HCT116 (cell line): ENCODE measurements at regions not wholly inside any gene's neighbourhood (a gene's known extent, or its start where the extent isn't known, plus 50 kb on each side); places are given as distances from the start of the nearest gene placed in this dataset.

Experiments
- ATAC-seq: fragments of 200-7000 bp; cut with Tn5 transposase; 2 replicates; pipeline ENCODE4 v1.9.1; 2020; ENCODE audit warnings: mild to moderate bottlenecking, moderate library complexity
- BruUV-seq: library from RNA; stranded (reverse); fragments of 400-500 nt; replicated peaks from 2 replicates; lab custom pipeline; 2021; lab: Mats Ljungman, UMichigan
- CTCF ChIA-PET: fragments of 300-600 bp; sonication (Branson Sonifier 250); formaldehyde crosslinking; loops from one replicate; lab custom pipeline; 2021; ENCODE audit warnings: antibody characterized with exemption; lab: Charles Lee
- POLR2A ChIA-PET: fragments of 300-600, 350-600 bp; sonication (Branson Sonifier 250); formaldehyde crosslinking; loops from one replicate; lab custom pipeline; 2021; ENCODE audit warnings: antibody characterized with exemption; lab: Charles Lee
- RAD21 ChIA-PET, 2 experiments: fragments of 300-600 bp; sonication (Branson Sonifier 250); formaldehyde crosslinking; loops; one replicate each; lab custom pipeline; 2023; ENCODE audit warnings: low total read pairs in 2 of 2; ENCODE audit not compliant: uncharacterized antibody in 2 of 2, unreplicated experiment in 2 of 2, low non-redundant PET in 1 of 2; lab: Charles Lee
- DNase-seq: peaks from one replicate; pipeline ENCODE4 v3.0.0-alpha.2; 2010; ENCODE audit warnings: low read depth, low spot score
- H2AFZ ChIP-seq: fragments of 200-600 bp; shearing (Covaris generic), sonication (generic); 2 replicates; pipeline ENCODE4 v1.6.1; 2017; ENCODE audit warnings: low read depth, mixed run types, mixed read lengths, antibody characterized with exemption, low read length; ENCODE audit not compliant: poor library complexity, severe bottlenecking
- H3K27ac ChIP-seq: 2 replicates; pipeline ENCODE4 v1.5.1; 2012; ENCODE audit warnings: low read depth, low read length
- H3K27me3 ChIP-seq: fragments of 200-600 bp; sonication (generic); 2 replicates; pipeline ENCODE4 v1.6.1; 2016; ENCODE audit warnings: mixed run types, low read length, mixed read lengths; ENCODE audit not compliant: insufficient read depth
- H3K36me3 ChIP-seq, 2 experiments: fragments of 200-500 bp in 1 of 2; fragments of 200-600 bp in 1 of 2; sonication (Bioruptor generic) in 1 of 2; sonication (generic) in 1 of 2; 2 replicates each; pipeline versions ENCODE4 v1.5.1 to v1.6.1; 2014 to 2016; ENCODE audit warnings: low read length in 2 of 2, inconsistent platforms in 1 of 2, mixed read lengths in 1 of 2, mixed run types in 1 of 2; ENCODE audit not compliant: insufficient read depth in 2 of 2, control insufficient read depth in 1 of 2
- H3K4me1 ChIP-seq, 2 experiments: fragments of 200-600 bp in 1 of 2; sonication (generic) in 1 of 2; 2 replicates each; pipeline versions ENCODE4 v1.5.1 to v1.6.1; 2012 to 2017; ENCODE audit warnings: low read length in 2 of 2, inconsistent platforms in 1 of 2, mild to moderate bottlenecking in 1 of 2, mixed read lengths in 1 of 2, mixed run types in 1 of 2, moderate library complexity in 1 of 2; ENCODE audit not compliant: insufficient read depth in 2 of 2, control insufficient read depth in 1 of 2
- H3K4me2 ChIP-seq: fragments of 200-600 bp; sonication (generic); 2 replicates; pipeline ENCODE4 v1.6.1; 2017; ENCODE audit warnings: mixed run types, low read length, mixed read lengths
- H3K4me3 ChIP-seq, 2 experiments: fragments of 200-600 bp in 1 of 2; sonication (generic) in 1 of 2; replicated peaks in 1 of 2; 2 replicates each; pipeline ENCODE4 v1.5.1; 2011 to 2016; ENCODE audit warnings: low read length in 2 of 2, control low read depth in 1 of 2, low read depth in 1 of 2, mild to moderate bottlenecking in 1 of 2, mixed read lengths in 1 of 2, mixed run types in 1 of 2
- H3K79me2 ChIP-seq: fragments of 200-600 bp; sonication (generic); 2 replicates; pipeline ENCODE4 v1.6.1; 2017; ENCODE audit warnings: mild to moderate bottlenecking, mixed run types, low read length, moderate library complexity, mixed read lengths; ENCODE audit not compliant: insufficient read depth
- H3K9ac ChIP-seq: fragments of 200-600 bp; sonication (generic); 2 replicates; pipeline ENCODE4 v1.6.1; 2016; ENCODE audit warnings: low read length, mixed read lengths
- H3K9me2 ChIP-seq: fragments of 200-600 bp; sonication (generic), shearing (Covaris generic); 2 replicates; pipeline ENCODE4 v1.6.1; 2017; ENCODE audit warnings: mixed run types, mild to moderate bottlenecking, moderate library complexity; ENCODE audit not compliant: insufficient read depth
- H3K9me3 ChIP-seq, 2 experiments: fragments of 200-500 bp in 1 of 2; fragments of 200-600 bp in 1 of 2; sonication (Bioruptor generic) in 1 of 2; sonication (generic) in 1 of 2; 2 replicates each; pipeline ENCODE4 v1.6.1; 2014 to 2017; ENCODE audit warnings: low read length in 2 of 2, mixed read lengths in 2 of 2, inconsistent platforms in 1 of 2, low read depth in 1 of 2, mild to moderate bottlenecking in 1 of 2, mixed run types in 1 of 2, moderate library complexity in 1 of 2; ENCODE audit not compliant: control insufficient read depth in 1 of 2, insufficient read depth in 1 of 2
- H4K20me1 ChIP-seq: fragments of 200-600 bp; sonication (generic), shearing (Covaris generic); 2 replicates; pipeline ENCODE4 v1.6.1; 2017; ENCODE audit warnings: mixed run types, mild to moderate bottlenecking, moderate library complexity; ENCODE audit not compliant: insufficient read depth
- CEBPB ChIP-seq: IDR thresholded peaks from 2 replicates; pipeline ENCODE4 v1.6.1; 2012; ENCODE audit warnings: low read depth
- JUND ChIP-seq: IDR thresholded peaks from 2 replicates; pipeline ENCODE4 v1.6.1; 2012
- POLR2AphosphoS5 ChIP-seq: IDR thresholded peaks from 2 replicates; pipeline ENCODE4 v1.6.1; 2011; ENCODE audit warnings: mild to moderate bottlenecking, low read depth, low read length, moderate library complexity
- intact Hi-C: fragments of 100-400 bp; cut with micrococcal nuclease; formaldehyde crosslinking; loops from 2 replicates; pipeline ENCODE4 v1.10.0; 2022
- TF ChIP-seq, protein P1 (sequence below): IDR thresholded peaks from 2 replicates; pipeline ENCODE4 v1.6.1; 2012
- TF ChIP-seq, protein P2 (sequence below): IDR thresholded peaks from 2 replicates; pipeline ENCODE4 v1.6.1; 2011; ENCODE audit warnings: mild to moderate bottlenecking, low read length, moderate library complexity; ENCODE audit not compliant: insufficient replicate concordance; ENCODE audit errors: extremely low read depth
- TF ChIP-seq, protein P3 (sequence below): IDR thresholded peaks from 2 replicates; pipeline ENCODE4 v1.6.1; 2012; ENCODE audit warnings: low read depth

DNA sequence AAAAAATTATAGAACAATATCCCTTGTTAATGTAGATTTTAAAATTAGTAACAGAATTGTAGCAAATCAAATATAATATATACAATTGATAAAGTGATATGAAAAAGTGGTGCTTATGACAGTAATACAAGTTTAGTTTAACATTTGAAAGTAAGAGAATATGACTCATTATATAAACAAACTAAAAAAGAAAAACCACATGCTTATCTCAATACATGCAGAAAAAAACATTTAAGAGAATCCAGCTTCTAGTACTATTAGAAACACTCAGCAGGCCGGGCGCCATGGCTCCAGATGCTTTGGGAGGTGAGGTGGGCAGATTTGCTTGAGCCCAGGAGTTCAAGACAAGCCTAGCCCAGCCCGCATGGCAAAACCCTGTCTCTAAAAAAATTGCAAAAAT, 60.7 kb upstream of the LAMA2 start:
- no TSS peak for BruUV-seq
- no peaks in the 10 kb centered on the region for H3K36me3 ChIP-seq
- H3K4me3 ChIP-seq, result no peak overlapping the region
- intact Hi-C loops, result no loop called here
- no peaks in the 10 kb centered on the region; the same call in 1 of the 2 replicates for H3K9me2 ChIP-seq
- TF ChIP-seq, protein P1, sequence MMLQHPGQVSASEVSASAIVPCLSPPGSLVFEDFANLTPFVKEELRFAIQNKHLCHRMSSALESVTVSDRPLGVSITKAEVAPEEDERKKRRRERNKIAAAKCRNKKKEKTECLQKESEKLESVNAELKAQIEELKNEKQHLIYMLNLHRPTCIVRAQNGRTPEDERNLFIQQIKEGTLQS, result no peak
- no peak for TF ChIP-seq CEBPB
- H3K27ac ChIP-seq, result no peak overlapping the region
- ChIA-PET POLR2A (no interaction called here), RAD21 (no interaction called here), CTCF (no interaction called here)
- H3K9ac ChIP-seq, result no peak overlapping the region
- H3K27me3 ChIP-seq, result no peaks in the 10 kb centered on the region
- ATAC-seq, result no peak
- no peaks in the 10 kb centered on the region for H3K4me1 ChIP-seq
- H3K9me3 ChIP-seq, result no peaks in the 10 kb centered on the region
- no peaks in the 10 kb centered on the region for H3K79me2 ChIP-seq
- DNase-seq, result no peak
- no peaks in the 10 kb centered on the region for H4K20me1 ChIP-seq
- no peak overlapping the region for H3K4me2 ChIP-seq
- H2AFZ ChIP-seq, result no peak overlapping the region

DNA sequence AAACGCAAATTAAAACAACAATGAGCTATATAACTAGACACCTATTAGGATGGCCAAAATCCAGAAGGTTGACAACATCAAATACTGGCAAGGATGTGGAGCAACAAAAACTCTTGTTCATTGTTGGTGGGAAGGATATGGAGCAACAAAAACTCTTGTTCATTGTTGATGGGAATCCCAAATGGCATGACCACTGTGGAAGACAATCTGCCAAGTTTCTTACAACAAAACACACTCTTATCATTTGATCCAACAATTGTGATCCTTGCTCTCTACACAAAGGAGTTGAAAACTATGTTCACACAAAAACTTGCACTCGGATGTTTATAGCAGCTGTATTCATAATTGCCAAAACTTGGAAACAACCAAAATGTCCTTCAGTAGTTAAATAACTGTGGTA, 61.8 kb upstream of the LAMA2 start:
- H4K20me1 ChIP-seq, result no peaks in the 10 kb centered on the region
- no peaks in the 10 kb centered on the region for H3K79me2 ChIP-seq
- POLR2A ChIA-PET, result no interaction called here
- no peak overlapping the region for H2AFZ ChIP-seq
- RAD21 ChIA-PET, result no interaction called here
- no peak overlapping the region for H3K4me2 ChIP-seq
- no peaks in the 10 kb centered on the region for H3K36me3 ChIP-seq
- TF ChIP-seq POLR2AphosphoS5 (no peak), JUND (no peak), CEBPB (no peak)
- TF ChIP-seq, protein P2, sequence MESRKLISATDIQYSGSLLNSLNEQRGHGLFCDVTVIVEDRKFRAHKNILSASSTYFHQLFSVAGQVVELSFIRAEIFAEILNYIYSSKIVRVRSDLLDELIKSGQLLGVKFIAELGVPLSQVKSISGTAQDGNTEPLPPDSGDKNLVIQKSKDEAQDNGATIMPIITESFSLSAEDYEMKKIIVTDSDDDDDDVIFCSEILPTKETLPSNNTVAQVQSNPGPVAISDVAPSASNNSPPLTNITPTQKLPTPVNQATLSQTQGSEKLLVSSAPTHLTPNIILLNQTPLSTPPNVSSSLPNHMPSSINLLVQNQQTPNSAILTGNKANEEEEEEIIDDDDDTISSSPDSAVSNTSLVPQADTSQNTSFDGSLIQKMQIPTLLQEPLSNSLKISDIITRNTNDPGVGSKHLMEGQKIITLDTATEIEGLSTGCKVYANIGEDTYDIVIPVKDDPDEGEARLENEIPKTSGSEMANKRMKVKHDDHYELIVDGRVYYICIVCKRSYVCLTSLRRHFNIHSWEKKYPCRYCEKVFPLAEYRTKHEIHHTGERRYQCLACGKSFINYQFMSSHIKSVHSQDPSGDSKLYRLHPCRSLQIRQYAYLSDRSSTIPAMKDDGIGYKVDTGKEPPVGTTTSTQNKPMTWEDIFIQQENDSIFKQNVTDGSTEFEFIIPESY, result no peak
- TF ChIP-seq, protein P3, sequence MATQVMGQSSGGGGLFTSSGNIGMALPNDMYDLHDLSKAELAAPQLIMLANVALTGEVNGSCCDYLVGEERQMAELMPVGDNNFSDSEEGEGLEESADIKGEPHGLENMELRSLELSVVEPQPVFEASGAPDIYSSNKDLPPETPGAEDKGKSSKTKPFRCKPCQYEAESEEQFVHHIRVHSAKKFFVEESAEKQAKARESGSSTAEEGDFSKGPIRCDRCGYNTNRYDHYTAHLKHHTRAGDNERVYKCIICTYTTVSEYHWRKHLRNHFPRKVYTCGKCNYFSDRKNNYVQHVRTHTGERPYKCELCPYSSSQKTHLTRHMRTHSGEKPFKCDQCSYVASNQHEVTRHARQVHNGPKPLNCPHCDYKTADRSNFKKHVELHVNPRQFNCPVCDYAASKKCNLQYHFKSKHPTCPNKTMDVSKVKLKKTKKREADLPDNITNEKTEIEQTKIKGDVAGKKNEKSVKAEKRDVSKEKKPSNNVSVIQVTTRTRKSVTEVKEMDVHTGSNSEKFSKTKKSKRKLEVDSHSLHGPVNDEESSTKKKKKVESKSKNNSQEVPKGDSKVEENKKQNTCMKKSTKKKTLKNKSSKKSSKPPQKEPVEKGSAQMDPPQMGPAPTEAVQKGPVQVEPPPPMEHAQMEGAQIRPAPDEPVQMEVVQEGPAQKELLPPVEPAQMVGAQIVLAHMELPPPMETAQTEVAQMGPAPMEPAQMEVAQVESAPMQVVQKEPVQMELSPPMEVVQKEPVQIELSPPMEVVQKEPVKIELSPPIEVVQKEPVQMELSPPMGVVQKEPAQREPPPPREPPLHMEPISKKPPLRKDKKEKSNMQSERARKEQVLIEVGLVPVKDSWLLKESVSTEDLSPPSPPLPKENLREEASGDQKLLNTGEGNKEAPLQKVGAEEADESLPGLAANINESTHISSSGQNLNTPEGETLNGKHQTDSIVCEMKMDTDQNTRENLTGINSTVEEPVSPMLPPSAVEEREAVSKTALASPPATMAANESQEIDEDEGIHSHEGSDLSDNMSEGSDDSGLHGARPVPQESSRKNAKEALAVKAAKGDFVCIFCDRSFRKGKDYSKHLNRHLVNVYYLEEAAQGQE, result no peak
- TF ChIP-seq, all 23 proteins: peak for 0
- no peak for DNase-seq
- no peaks in the 10 kb centered on the region for H3K4me1 ChIP-seq
- no peak overlapping the region for H3K27ac ChIP-seq
- no peak overlapping the region for H3K4me3 ChIP-seq
- H3K9ac ChIP-seq, result no peak overlapping the region
- no peaks in the 10 kb centered on the region for H3K9me3 ChIP-seq
- no peaks in the 10 kb centered on the region for H3K27me3 ChIP-seq
- H3K9me2 ChIP-seq, result no peaks in the 10 kb centered on the region; the same call in 1 of the 2 replicates
- no TSS peak for BruUV-seq
- intact Hi-C loops, result no loop called here
- no peak for ATAC-seq
- CTCF ChIA-PET, result no interaction called here
